HG03095 (cell line): ENCODE measurements at regions not wholly inside any gene's neighbourhood (a gene's known extent, or its start where the extent isn't known, plus 50 kb on each side); places are given as distances from the start of the nearest gene placed in this dataset.

Experiments
- ATAC-seq: cut with Tn5 transposase; IDR thresholded peaks from one replicate; pipeline ENCODE4 v1.9.1; 2021; ENCODE audit warnings: moderate library complexity; ENCODE audit not compliant: unreplicated experiment

DNA sequence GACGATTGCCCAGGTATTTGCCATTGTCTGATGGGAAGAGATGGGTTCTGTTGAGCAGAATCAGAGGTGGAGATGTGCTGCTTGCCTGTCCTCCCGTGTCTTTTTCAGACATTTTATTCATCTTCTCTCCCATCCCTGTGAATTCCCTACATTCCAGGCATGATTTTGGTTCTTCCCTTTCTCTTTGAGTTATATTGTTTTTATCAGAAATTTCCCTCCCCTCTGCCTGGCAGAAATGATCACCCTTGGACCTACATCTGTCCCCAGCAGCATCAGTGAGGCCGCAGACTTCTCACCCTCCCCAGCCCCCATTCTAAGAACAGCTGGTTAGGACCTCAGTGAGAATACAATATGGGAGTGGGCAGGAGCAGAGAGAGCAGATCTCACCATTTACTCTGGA is 640.2 kb downstream of the CCDC171 start:
- ATAC-seq: no peak

DNA sequence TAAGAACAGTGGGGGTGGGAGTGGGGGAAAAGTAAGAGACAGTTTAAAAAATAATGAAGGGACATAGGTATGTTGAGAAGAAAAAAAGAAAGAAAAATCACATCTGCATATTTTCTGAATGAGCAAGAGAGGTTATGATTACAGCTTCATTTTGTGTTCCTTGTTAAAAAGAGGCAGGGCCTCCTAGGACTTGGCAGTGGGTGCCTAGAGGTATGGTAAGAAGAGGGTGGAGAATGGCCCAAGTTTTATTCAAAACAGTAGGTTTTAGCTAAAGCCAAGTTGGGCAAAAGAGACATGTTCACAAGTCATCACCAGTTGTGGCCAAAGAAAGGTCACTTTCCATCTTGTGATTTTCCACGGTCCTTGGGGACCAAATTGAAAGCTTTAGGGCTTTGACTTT is 643.4 kb downstream of the CCDC171 start:
- ATAC-seq: no peak

DNA sequence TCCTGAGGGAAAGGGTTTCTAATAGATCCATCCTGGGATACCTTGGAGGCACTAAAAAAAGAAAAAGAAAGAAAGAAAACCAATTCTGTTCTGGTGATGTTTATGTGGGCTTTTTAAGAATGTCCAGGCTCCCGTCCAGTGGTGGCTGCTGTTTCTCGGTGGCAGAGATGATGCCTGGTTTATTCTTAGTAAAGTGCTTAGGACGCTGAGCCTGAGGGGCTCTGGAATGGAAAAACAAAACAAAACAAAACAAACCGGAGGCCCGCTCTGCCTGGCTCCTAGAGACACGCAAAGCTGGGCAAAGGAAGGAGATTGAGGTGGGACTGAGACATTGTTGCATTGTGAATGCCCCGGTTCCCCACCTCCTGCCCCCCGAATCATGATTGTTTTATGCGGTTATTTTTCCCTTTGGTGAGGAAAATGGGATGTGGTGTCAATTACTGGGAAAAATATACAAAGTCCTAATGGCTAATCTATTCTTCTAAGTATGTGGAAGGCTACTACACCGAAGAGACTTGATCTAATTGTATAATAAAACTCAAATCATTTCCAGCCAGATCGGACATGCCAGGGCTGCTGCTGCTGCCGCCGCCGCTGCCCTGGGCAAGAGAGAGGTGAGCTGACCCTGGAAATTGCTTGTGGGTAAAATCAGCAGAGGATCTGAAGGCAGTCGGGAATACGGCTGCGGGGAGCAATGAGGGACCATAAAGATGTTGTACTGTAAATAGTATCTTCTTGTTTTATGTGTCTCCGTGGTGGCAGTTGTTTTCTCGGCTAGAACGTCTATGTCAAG is 644.9 kb downstream of the CCDC171 start:
- no peak for ATAC-seq

- ATAC-seq: no peak
Observed at GRCh38 chr9:16198996-16199395, 646.2 kb downstream of the CCDC171 start.

GRCh38 chr9:16202221-16202620 is 649.4 kb downstream of the CCDC171 start:
- ATAC-seq: no peak

GRCh38 chr9:16202914-16203728 is 650.3 kb downstream of the CCDC171 start:
- ATAC-seq: no peak

DNA sequence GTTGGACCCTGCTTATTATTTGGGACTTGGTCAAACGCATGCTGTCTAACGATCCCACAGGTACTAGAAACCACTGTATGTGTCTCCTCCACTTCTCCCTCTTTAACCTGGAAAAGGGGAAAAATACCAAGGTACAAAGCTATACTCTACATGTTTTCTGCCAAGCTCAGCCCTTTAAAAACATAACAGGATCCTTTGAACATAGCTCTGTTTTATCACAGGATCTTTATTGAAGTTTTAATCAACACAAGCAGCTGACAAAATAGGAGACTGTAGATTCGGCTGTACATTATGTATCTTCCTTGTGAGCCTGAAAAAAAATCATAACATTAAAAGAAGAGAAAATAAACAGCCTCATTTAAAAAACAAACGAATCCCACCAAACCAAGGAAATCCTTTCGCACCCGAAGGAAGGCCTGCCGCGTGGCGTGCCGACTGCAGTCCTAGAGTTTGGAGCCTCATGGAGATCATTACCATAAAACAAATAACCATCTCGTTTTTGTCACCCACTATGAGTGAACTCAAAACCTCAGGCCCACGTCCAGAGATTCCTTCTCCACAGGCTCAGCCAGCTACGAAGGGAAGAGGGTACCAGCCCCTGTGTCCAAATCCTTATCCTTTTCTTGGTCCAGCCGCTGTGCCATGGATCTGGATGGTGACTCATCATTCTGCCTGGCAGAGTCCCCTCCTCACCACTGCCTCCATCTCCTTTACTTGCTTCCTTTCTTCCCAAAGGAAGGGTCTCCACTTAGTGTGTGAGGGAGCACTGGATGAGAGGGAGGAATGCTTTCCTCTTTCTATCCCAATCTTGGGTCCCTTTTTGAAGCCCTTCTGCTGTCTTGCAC is 651.1 kb downstream of the CCDC171 start:
- no peak for ATAC-seq

- ATAC-seq: no peak
Observed at GRCh38 chr9:16205455-16205854, 652.6 kb downstream of the CCDC171 start.

- ATAC-seq: no peak
Observed at GRCh38 chr9:16206518-16206917, 653.7 kb downstream of the CCDC171 start.

GRCh38 chr9:16207161-16207560 is 654.3 kb downstream of the CCDC171 start:
- ATAC-seq: no peak

- ATAC-seq: no peak
Observed at GRCh38 chr9:16210440-16210839, 657.6 kb downstream of the CCDC171 start.

- no peak for ATAC-seq
Observed at GRCh38 chr9:16211946-16212345, 658.5 kb downstream of the BNC2 start.

- ATAC-seq: no peak
Observed at GRCh38 chr9:16213781-16214515, 656.5 kb downstream of the BNC2 start.

DNA sequence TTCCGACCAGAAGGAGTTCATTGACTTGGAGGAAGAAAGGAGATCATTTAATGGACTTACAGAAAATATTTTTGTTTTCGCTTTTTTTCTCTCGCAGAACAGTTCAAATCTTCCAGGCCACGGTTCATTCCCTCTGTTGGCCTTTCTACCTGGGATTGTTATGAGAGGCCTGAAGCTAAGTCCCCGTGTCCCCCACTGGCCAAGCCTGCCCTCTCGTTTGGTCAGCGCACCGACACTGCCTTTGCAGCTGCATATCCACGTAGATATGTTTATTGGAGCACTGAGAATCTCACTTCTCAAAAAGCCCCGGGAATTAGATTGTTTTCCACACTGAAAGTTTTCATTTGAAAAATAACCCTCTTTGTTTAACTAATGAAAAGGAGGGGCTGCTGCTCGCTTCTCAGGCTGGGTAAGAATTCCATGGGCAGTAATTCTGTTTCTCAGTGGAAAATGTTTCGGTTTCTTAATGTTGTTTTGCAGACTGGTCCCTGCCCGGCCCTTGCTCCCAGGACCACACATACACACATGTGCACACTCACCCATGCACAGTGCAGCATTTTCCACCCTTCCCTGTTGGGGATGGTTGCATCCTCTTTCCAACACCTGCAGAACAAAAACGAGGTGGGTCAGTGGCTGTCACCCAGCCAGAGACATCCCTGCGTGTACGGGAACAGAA is 655.7 kb downstream of the BNC2 start:
- ATAC-seq: no peak

- ATAC-seq: no peak
Observed at GRCh38 chr9:16215353-16215680, 655.2 kb downstream of the BNC2 start.

GRCh38 chr9:16217943-16218701 is 652.3 kb downstream of the BNC2 start:
- ATAC-seq: no peak

- ATAC-seq: no peak
Observed at GRCh38 chr9:16221366-16221765, 649.1 kb downstream of the BNC2 start.

DNA sequence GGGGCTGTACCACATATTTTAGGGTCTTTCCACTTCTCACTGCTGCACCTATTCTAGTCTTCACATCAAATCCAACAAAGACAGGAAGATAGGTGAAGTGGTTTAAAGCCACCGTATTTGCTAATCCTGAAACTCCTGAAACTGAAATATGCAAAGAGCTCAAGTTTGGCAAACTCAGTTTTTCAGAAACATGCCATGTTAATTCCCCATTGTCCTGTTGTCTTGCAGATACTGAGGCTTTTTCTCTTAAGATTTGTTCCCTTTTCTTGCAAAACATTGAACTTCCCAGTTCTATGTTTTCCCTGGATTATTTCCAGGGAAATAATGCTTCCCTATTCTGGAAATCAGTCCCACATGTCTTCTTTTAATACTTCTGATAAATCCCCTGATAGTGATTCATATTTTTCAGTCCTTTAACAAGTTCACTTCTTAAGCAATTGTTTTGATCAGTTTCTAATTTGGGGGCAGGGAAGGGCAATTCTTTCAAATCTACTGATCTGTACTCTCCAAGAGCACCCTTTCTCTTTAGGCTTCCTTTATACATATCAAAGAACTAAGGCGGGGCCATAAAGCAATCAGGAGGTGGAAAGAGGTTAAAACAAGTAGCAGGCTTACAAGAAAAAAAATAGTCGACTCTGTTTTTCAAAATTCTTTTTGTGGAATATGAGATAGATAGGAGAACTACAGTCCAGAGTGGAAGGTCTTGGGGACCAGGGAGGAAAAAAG is 648.5 kb downstream of the BNC2 start:
- ATAC-seq: no peak
